ENCODE measurements at regions not wholly inside any gene's neighbourhood (a gene's known extent, or its start where the extent isn't known, plus 50 kb on each side); places are given as distances from the start of the nearest gene placed in this dataset.

GRCh38 chr16:77556201-77556873 lies 121.5 kb upstream of the ADAMTS18 start:
- no peaks in the 10 kb centered on the region for H3K36me3 ChIP-seq
- no peak for DNase-seq
- no peaks in the 10 kb centered on the region for H3K27me3 ChIP-seq
- TF ChIP-seq EP300 (IDR thresholded peaks at IDR 0.05), result no peak
- TF ChIP-seq POLR2A (IDR thresholded peaks at IDR 0.05), result no peak
- TF ChIP-seq POLR2AphosphoS5 (IDR thresholded peaks at IDR 0.05), result no peak
- no peak for TF ChIP-seq CTCF (IDR thresholded peaks at IDR 0.05)
- no peak overlapping the region for H3K4me3 ChIP-seq
- no peaks in the 10 kb centered on the region for H3K4me1 ChIP-seq
- no peaks in the 10 kb centered on the region for H3K9me3 ChIP-seq
- ATAC-seq (ENCODE audit: low FRiP score in 2 of 2), result no peak
- H3K27ac ChIP-seq, result no peak overlapping the region
- 48 to 61% methylated on average over 10 of the region's 10 CpGs for WGBS, 2 donors

GRCh38 chr16:77557385-77557784 lies 122.6 kb upstream of the ADAMTS18 start:
- Histone ChIP-seq H3K4me1 (no peaks in the 10 kb centered on the region), H3K9me3 (no peaks in the 10 kb centered on the region), H3K4me3 (no peak overlapping the region), H3K27me3 (no peaks in the 10 kb centered on the region), H3K36me3 (no peaks in the 10 kb centered on the region), H3K27ac (no peak overlapping the region)
- 40 to 69% methylated on average over 2 of the region's 2 CpGs for WGBS, 2 donors
- DNase-seq (no peak), ATAC-seq (ENCODE audit: low FRiP score in 2 of 2) (no peak)
- TF ChIP-seq POLR2A (IDR thresholded peaks at IDR 0.05) (no peak), POLR2AphosphoS5 (IDR thresholded peaks at IDR 0.05) (no peak), EP300 (IDR thresholded peaks at IDR 0.05) (no peak), CTCF (IDR thresholded peaks at IDR 0.05) (no peak)

GRCh38 chr16:77558786-77559185 lies 124.0 kb upstream of the ADAMTS18 start:
- Histone ChIP-seq H3K9me3 (no peaks in the 10 kb centered on the region), H3K4me1 (no peaks in the 10 kb centered on the region), H3K27me3 (no peaks in the 10 kb centered on the region), H3K36me3 (no peaks in the 10 kb centered on the region), H3K4me3 (no peak overlapping the region), H3K27ac (no peak overlapping the region)
- no peak for ATAC-seq (ENCODE audit: low FRiP score in 2 of 2)
- TF ChIP-seq CTCF (IDR thresholded peaks at IDR 0.05) (no peak), POLR2AphosphoS5 (IDR thresholded peaks at IDR 0.05) (no peak), POLR2A (IDR thresholded peaks at IDR 0.05) (no peak), EP300 (IDR thresholded peaks at IDR 0.05) (no peak)
- 68 to 76% methylated on average over 2 of the region's 2 CpGs for WGBS, 2 donors
- no peak for DNase-seq

GRCh38 chr16:77562497-77562896 lies 127.7 kb upstream of the ADAMTS18 start:
- DNase-seq, result no peak
- Histone ChIP-seq H3K9me3 (no peaks in the 10 kb centered on the region), H3K27me3 (no peaks in the 10 kb centered on the region), H3K4me1 (no peaks in the 10 kb centered on the region), H3K27ac (no peak overlapping the region), H3K4me3 (no peak overlapping the region), H3K36me3 (no peaks in the 10 kb centered on the region)
- no peak for ATAC-seq (ENCODE audit: low FRiP score in 2 of 2)
- no peak for TF ChIP-seq POLR2A (IDR thresholded peaks at IDR 0.05)
- TF ChIP-seq EP300 (IDR thresholded peaks at IDR 0.05), result no peak
- no peak for TF ChIP-seq CTCF (IDR thresholded peaks at IDR 0.05)
- no peak for TF ChIP-seq POLR2AphosphoS5 (IDR thresholded peaks at IDR 0.05)

GRCh38 chr16:77564791-77565390 lies 130.1 kb upstream of the ADAMTS18 start:
- no peaks in the 10 kb centered on the region for H3K4me1 ChIP-seq
- no peak for ATAC-seq (ENCODE audit: low FRiP score in 2 of 2)
- no peak for TF ChIP-seq CTCF (IDR thresholded peaks at IDR 0.05)
- TF ChIP-seq POLR2AphosphoS5 (IDR thresholded peaks at IDR 0.05), result no peak
- TF ChIP-seq POLR2A (IDR thresholded peaks at IDR 0.05), result no peak
- no peak for TF ChIP-seq EP300 (IDR thresholded peaks at IDR 0.05)

More at GRCh38 chr16:77564791-77565390, 130.1 kb upstream of the ADAMTS18 start:
- Histone ChIP-seq H3K4me3 (no peak overlapping the region), H3K27me3 (no peaks in the 10 kb centered on the region), H3K36me3 (no peaks in the 10 kb centered on the region), H3K9me3 (no peaks in the 10 kb centered on the region), H3K27ac (no peak overlapping the region)
- DNase-seq, result no peak
- WGBS, 2 donors, result 42 to 66% methylated on average over 5 of the region's 5 CpGs

All from upper lobe of left lung (tissue), 6 donors.